A549 (cell line): ENCODE measurements at regions not wholly inside any gene's neighbourhood (a gene's known extent, or its start where the extent isn't known, plus 50 kb on each side); places are given as distances from the start of the nearest gene placed in this dataset.

Source experiments
- ATAC-seq, 2 experiments: fragments of 200-7000 bp in 1 of 2; fragments of >200 bp in 1 of 2; cut with Nextera tagmentation in 1 of 2; cut with Tn5 transposase in 1 of 2; 3 replicates each; pipeline versions ENCODE4 v1.8.0 to v1.9.1; 2018 to 2020; ENCODE audit warnings: mild to moderate bottlenecking in 1 of 2, moderate library complexity in 1 of 2
- CTCF ChIA-PET: fragments of 300-600 bp; sonication (Branson Sonifier 250); formaldehyde crosslinking; extraction: SDS; loops from one replicate; lab custom pipeline; 2021; ENCODE audit warnings: antibody characterized with exemption, inconsistent platforms; lab: Yijun Ruan, JAX
- POLR2A ChIA-PET: fragments of 350-600 bp; formaldehyde crosslinking; extraction: SDS; loops from one replicate; lab custom pipeline; 2021; ENCODE audit warnings: antibody characterized with exemption, inconsistent platforms; lab: Yijun Ruan, JAX
- DNase-seq, 2 experiments: peaks; one replicate each; pipeline versions ENCODE4 v3.0.0 to v3.0.0-alpha.2; 2011 to 2016; ENCODE audit warnings: low read depth in 1 of 2, low spot score in 1 of 2
- FAIRE-seq: peaks from 2 replicates; lab custom pipeline; 2011; peaks lifted over from hg19 to GRCh38; lab: Jason Lieb, UNC
- H3K27ac ChIP-seq, 2 experiments: fragments of >200 bp; sonication (Bioruptor Twin); formaldehyde crosslinking; 3 replicates each; pipeline ENCODE4 v1.5.1; 2016 to 2017
- H3K4me1 ChIP-seq: fragments of >200 bp; sonication (Bioruptor Twin); formaldehyde crosslinking; 3 replicates; pipeline ENCODE4 v1.6.1; 2016
- H3K4me2 ChIP-seq: fragments of >200 bp; sonication (Bioruptor Twin); formaldehyde crosslinking; 3 replicates; pipeline ENCODE4 v1.6.1; 2016
- H3K4me3 ChIP-seq: fragments of >200 bp; sonication (Bioruptor Twin); formaldehyde crosslinking; 3 replicates; pipeline ENCODE4 v1.5.1; 2016
- H3K9me3 ChIP-seq: fragments of >200 bp; sonication (Bioruptor Twin); formaldehyde crosslinking; 3 replicates; pipeline ENCODE4 v1.6.1; 2016
- ATOH8 ChIP-seq: fragments of 250-450 bp; sonication (Bioruptor Pico); IDR thresholded peaks from 2 replicates; pipeline ENCODE4 v1.5.0; 2020; ENCODE audit warnings: low read depth, mild to moderate bottlenecking, moderate library complexity
- CBX2 ChIP-seq: fragments of 200-600 bp; sonication (generic); IDR thresholded peaks from 2 replicates; pipeline ENCODE4 v1.6.1; 2016; ENCODE audit warnings: low read depth, mild to moderate bottlenecking, borderline replicate concordance
- CHD2 ChIP-seq: fragments of 150-350 bp; IDR thresholded peaks from 2 replicates; pipeline ENCODE4 v1.6.1; 2014; ENCODE audit warnings: low read length; ENCODE audit not compliant: partially characterized antibody
- EHF ChIP-seq: fragments of 250-450 bp; sonication (Bioruptor Pico); IDR thresholded peaks from 2 replicates; pipeline ENCODE4 v1.5.0; 2020; ENCODE audit warnings: mild to moderate bottlenecking
- EHMT2 ChIP-seq: fragments of 200-600 bp; sonication (generic); IDR thresholded peaks from 2 replicates; pipeline ENCODE4 v1.6.1; 2016; ENCODE audit warnings: antibody characterized with exemption, low read depth, mild to moderate bottlenecking, moderate library complexity
- EP300 ChIP-seq, 2 experiments: fragments of >200 bp; sonication (Bioruptor Twin); formaldehyde crosslinking; IDR thresholded peaks; 2 replicates in 1 of 2; 3 replicates in 1 of 2; pipeline ENCODE4 v1.6.1; 2016 to 2017
- ESRRA ChIP-seq: fragments of 150-350 bp; IDR thresholded peaks from 2 replicates; pipeline ENCODE4 v1.6.1; 2014; ENCODE audit warnings: mild to moderate bottlenecking, low read length, borderline replicate concordance
- FOSB ChIP-seq: fragments of 250-450 bp; sonication (Bioruptor Pico); IDR thresholded peaks from 2 replicates; pipeline ENCODE4 v1.5.0; 2020; ENCODE audit warnings: mild to moderate bottlenecking, moderate library complexity
- FOXS1 ChIP-seq: fragments of 250-450 bp; sonication (Bioruptor Pico); IDR thresholded peaks from 2 replicates; pipeline ENCODE4 v1.5.0; 2020; ENCODE audit warnings: mild to moderate bottlenecking, moderate library complexity
- GATA3 ChIP-seq: IDR thresholded peaks from 2 replicates; pipeline ENCODE4 v1.6.1; 2012; ENCODE audit warnings: borderline replicate concordance
- HEYL ChIP-seq: fragments of 250-450 bp; sonication (Bioruptor Pico); IDR thresholded peaks from 2 replicates; pipeline ENCODE4 v1.8.0; 2021; ENCODE audit warnings: mild to moderate bottlenecking, moderate library complexity
- HOXA7 ChIP-seq: fragments of 250-450 bp; sonication (Bioruptor Pico); IDR thresholded peaks from 2 replicates; pipeline ENCODE4 v1.5.0; 2020; ENCODE audit warnings: mild to moderate bottlenecking, moderate library complexity
- HOXB13 ChIP-seq: fragments of 250-450 bp; sonication (Bioruptor Pico); IDR thresholded peaks from 2 replicates; pipeline ENCODE4 v1.5.0; 2020; ENCODE audit warnings: low read depth, mild to moderate bottlenecking, moderate library complexity
- JUN ChIP-seq, 2 experiments: fragments of >200 bp; sonication (Bioruptor Twin); formaldehyde crosslinking; IDR thresholded peaks; 2 replicates in 1 of 2; 3 replicates in 1 of 2; pipeline ENCODE4 v1.6.1; 2016 to 2017
- JUNB ChIP-seq: fragments of >200 bp; sonication (Bioruptor Twin); formaldehyde crosslinking; IDR thresholded peaks from 2 replicates; pipeline ENCODE4 v1.6.1; 2016
- KDM1A ChIP-seq: fragments of 200-600 bp; sonication (generic); IDR thresholded peaks from 2 replicates; pipeline ENCODE4 v1.6.1; 2016; ENCODE audit warnings: low read depth, mild to moderate bottlenecking
- MAFK ChIP-seq: fragments of 450-650 bp; IDR thresholded peaks from 2 replicates; pipeline ENCODE4 v1.6.1; 2014; ENCODE audit not compliant: partially characterized antibody
- NFE2L2 ChIP-seq: fragments of 150-350 bp; conservative IDR thresholded peaks from 2 replicates; pipeline ENCODE4 v1.6.1; 2014; ENCODE audit warnings: low read length
- NR3C1 ChIP-seq: fragments of >200 bp; sonication (Bioruptor Twin); formaldehyde crosslinking; IDR thresholded peaks from 3 replicates; pipeline ENCODE4 v1.6.1; 2017
- PHF8 ChIP-seq: fragments of 200-600 bp; sonication (generic); IDR thresholded peaks from 2 replicates; pipeline ENCODE4 v1.6.1; 2016; ENCODE audit warnings: low read depth, mild to moderate bottlenecking, antibody characterized with exemption, moderate library complexity, borderline replicate concordance
- RCOR1 ChIP-seq: fragments of 150-350 bp; IDR thresholded peaks from 2 replicates; pipeline ENCODE4 v1.6.1; 2014; ENCODE audit warnings: antibody characterized with exemption, low read length, low read depth
- RFX5 ChIP-seq: fragments of 450-650 bp; IDR thresholded peaks from 2 replicates; pipeline ENCODE4 v1.7.1; 2014; ENCODE audit warnings: antibody characterized with exemption, mild to moderate bottlenecking, moderate library complexity
- RNF2 ChIP-seq: fragments of 200-600 bp; sonication (generic); IDR thresholded peaks from 2 replicates; pipeline ENCODE4 v1.6.1; 2016; ENCODE audit warnings: low read depth, mild to moderate bottlenecking, antibody characterized with exemption, moderate library complexity, borderline replicate concordance
- SMC3 ChIP-seq: fragments of >200 bp; sonication (Bioruptor Twin); formaldehyde crosslinking; IDR thresholded peaks from 3 replicates; pipeline ENCODE4 v1.6.1; 2018; ENCODE audit warnings: inconsistent platforms
- ZC3H11A ChIP-seq: fragments of 450-650 bp; IDR thresholded peaks from 2 replicates; pipeline ENCODE4 v1.6.1; 2014; ENCODE audit warnings: antibody characterized with exemption, mild to moderate bottlenecking
- ZFP36 ChIP-seq: fragments of 450-650 bp; IDR thresholded peaks from 2 replicates; pipeline ENCODE4 v1.6.1; 2014; ENCODE audit warnings: borderline replicate concordance; ENCODE audit not compliant: partially characterized antibody
- ZNF302 ChIP-seq: fragments of 250-450 bp; sonication (Bioruptor Pico); IDR thresholded peaks from 2 replicates; pipeline ENCODE4 v1.9.0; 2021; ENCODE audit warnings: inconsistent platforms, mild to moderate bottlenecking, moderate library complexity
- WGBS: methylation state at CpG from one replicate; pipeline ENCODE4 v1.1.6; 2017; ENCODE audit errors: missing lambda C conversion rate; 5-methylcytosine and 5-hydroxymethylcytosine counted together
- TF ChIP-seq, protein P1 (sequence below): IDR thresholded peaks from 2 replicates; pipeline ENCODE4 v1.6.1; 2012
- TF ChIP-seq, protein P2 (sequence below): IDR thresholded peaks from 2 replicates; pipeline ENCODE4 v1.6.1; 2012; ENCODE audit warnings: low read depth, borderline replicate concordance
- TF ChIP-seq, protein P3 (sequence below): fragments of 150-350 bp; IDR thresholded peaks from 2 replicates; pipeline ENCODE4 v1.6.1; 2014; ENCODE audit warnings: low read depth, mild to moderate bottlenecking, low read length
- TF ChIP-seq, protein P4 (sequence below): fragments of >200 bp; sonication (Bioruptor Twin); formaldehyde crosslinking; IDR thresholded peaks from 2 replicates; pipeline ENCODE4 v1.6.1; 2016

DNA sequence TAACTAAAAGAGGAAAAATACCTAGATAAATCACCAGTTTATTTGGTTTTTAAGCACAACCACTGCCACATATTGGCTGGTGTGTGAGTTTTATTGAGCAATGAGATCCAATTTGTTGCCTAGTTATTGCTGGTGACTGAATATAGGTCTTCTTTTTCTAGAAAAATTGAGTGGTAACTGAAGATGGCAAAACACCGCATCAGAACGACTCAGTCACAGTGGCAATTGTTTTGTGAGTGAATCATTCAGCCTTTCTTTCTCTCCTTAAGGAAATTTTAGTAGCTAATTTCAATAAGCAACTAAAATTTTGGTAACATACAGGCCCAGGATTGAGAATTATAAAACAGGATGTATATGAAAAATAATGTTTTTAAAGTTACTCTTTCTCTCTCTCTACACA, 533.0 kb downstream of the KCNA4 start (continued):
- no peak for TF ChIP-seq RFX5
- no peak for TF ChIP-seq ESRRA
- no peak for TF ChIP-seq RNF2
- TF ChIP-seq HOXB13: no peak

DNA sequence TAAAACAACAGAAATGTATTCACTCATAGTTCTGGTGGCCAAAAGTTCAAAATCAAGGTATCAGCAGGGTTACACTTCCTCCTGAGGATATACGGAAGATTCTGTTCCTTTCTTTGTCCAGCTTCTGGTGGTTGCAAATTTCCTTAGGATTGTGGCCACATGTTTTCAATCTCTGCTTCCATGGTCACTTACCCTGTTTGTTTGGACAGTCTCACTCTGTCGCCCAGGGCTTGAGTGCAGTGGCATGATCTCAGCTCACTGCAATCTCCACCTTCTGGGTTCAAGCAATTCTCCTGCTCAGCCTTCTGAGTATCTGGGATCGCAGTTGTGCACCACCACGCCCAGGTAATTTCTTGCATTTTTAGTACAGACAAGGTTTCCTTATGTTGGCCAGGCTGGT, 534.3 kb downstream of the KCNA4 start:
- no peaks in the 10 kb centered on the region for H3K9me3 ChIP-seq
- no peak overlapping the region for H3K4me3 ChIP-seq
- H3K27ac ChIP-seq: no peak overlapping the region
- ATAC-seq (no peak), DNase-seq (no peak), FAIRE-seq (no peak)
- WGBS: 80% methylated on average over 4 of the region's 4 CpGs
- ChIA-PET CTCF (no interaction called here), POLR2A (no interaction called here)
- H3K4me1 ChIP-seq: no peaks in the 10 kb centered on the region
- TF ChIP-seq, protein P1, sequence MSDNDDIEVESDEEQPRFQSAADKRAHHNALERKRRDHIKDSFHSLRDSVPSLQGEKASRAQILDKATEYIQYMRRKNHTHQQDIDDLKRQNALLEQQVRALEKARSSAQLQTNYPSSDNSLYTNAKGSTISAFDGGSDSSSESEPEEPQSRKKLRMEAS: no peak
- TF ChIP-seq GATA3: no peak
- no peak for TF ChIP-seq NR3C1
- H3K4me2 ChIP-seq: no peak overlapping the region

GRCh38 chr11:29481738-29482137, 535.1 kb downstream of the KCNA4 start:
- H3K4me2 ChIP-seq: no peak overlapping the region
- H3K4me1 ChIP-seq: no peaks in the 10 kb centered on the region
- CTCF ChIA-PET: no interaction called here
- no peaks in the 10 kb centered on the region for H3K9me3 ChIP-seq
- H3K27ac ChIP-seq: no peak overlapping the region
- TF ChIP-seq MAFK (no peak), RNF2 (no peak), SMC3 (no peak), CHD2 (no peak), ZNF302 (CRISPR knock-in tag) (no peak), PHF8 (no peak), KDM1A (no peak), FOXS1 (CRISPR knock-in tag) (no peak), RFX5 (no peak), ATOH8 (no peak), RCOR1 (no peak), HEYL (CRISPR knock-in tag) (no peak), JUNB (no peak)
- TF ChIP-seq, protein P1: no peak
- TF ChIP-seq, protein P2, sequence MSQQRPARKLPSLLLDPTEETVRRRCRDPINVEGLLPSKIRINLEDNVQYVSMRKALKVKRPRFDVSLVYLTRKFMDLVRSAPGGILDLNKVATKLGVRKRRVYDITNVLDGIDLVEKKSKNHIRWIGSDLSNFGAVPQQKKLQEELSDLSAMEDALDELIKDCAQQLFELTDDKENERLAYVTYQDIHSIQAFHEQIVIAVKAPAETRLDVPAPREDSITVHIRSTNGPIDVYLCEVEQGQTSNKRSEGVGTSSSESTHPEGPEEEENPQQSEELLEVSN: no peak
- TF ChIP-seq, protein P3, sequence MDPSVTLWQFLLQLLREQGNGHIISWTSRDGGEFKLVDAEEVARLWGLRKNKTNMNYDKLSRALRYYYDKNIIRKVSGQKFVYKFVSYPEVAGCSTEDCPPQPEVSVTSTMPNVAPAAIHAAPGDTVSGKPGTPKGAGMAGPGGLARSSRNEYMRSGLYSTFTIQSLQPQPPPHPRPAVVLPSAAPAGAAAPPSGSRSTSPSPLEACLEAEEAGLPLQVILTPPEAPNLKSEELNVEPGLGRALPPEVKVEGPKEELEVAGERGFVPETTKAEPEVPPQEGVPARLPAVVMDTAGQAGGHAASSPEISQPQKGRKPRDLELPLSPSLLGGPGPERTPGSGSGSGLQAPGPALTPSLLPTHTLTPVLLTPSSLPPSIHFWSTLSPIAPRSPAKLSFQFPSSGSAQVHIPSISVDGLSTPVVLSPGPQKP: no peak
- TF ChIP-seq, all 56 proteins: peak for 0
- DNase-seq (no peak), ATAC-seq (no peak), FAIRE-seq (no peak)
- no peak overlapping the region for H3K4me3 ChIP-seq
- WGBS: 11% methylated on average over 2 of the region's 2 CpGs
- POLR2A ChIA-PET: no interaction called here

GRCh38 chr11:29480981-29481380, 535.8 kb downstream of the KCNA4 start:
- Histone ChIP-seq H3K4me2 (no peak overlapping the region), H3K27ac (no peak overlapping the region), H3K9me3 (no peaks in the 10 kb centered on the region), H3K4me1 (no peaks in the 10 kb centered on the region), H3K4me3 (no peak overlapping the region)
- ATAC-seq (no peak), DNase-seq (no peak), FAIRE-seq (no peak)
- TF ChIP-seq NFE2L2: no peak
- no peak for TF ChIP-seq EP300 (IDR thresholded peaks at IDR 0.05)
- no peak for TF ChIP-seq HEYL (CRISPR knock-in tag)
- no peak for TF ChIP-seq JUN (IDR thresholded peaks at IDR 0.05)
- TF ChIP-seq HOXA7: no peak
- no peak for TF ChIP-seq EHMT2
- TF ChIP-seq, protein P4, sequence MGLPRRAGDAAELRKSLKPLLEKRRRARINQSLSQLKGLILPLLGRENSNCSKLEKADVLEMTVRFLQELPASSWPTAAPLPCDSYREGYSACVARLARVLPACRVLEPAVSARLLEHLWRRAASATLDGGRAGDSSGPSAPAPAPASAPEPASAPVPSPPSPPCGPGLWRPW: no peak
- TF ChIP-seq FOXS1 (CRISPR knock-in tag): no peak
- no peak for TF ChIP-seq ZFP36
- no peak for TF ChIP-seq CBX2
- TF ChIP-seq EHF (CRISPR knock-in tag): no peak
- TF ChIP-seq ZC3H11A: no peak
- TF ChIP-seq FOSB (CRISPR knock-in tag): no peak
- ChIA-PET POLR2A (no interaction called here), CTCF (no interaction called here)
- WGBS: 33% methylated on average over 1 of the region's 1 CpG
